ENCODE measurements at regions not wholly inside any gene's neighbourhood (a gene's known extent, or its start where the extent isn't known, plus 50 kb on each side); places are given as distances from the start of the nearest gene placed in this dataset.

DNA sequence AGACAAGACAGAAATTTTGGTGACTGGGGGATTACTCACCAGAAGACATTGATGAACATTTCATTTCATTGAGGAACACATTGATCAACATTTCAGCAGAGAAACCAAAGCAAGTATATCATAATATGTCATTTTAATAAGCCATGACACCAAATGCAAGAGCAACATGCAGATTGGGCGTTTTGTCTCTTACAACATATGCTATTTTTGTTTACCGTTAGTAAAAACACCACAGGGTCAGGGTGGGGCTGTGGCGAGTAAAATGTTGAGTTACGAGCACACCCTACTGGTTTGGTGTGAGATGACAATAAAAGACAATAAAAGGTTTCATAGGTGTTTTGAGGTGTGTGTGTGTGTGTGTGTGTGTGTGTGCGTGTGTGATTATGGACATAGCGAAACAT, 294.5 kb downstream of the PDGFC start:
- H3K4me1 ChIP-seq = peaks cover 0 to 4% (median 0%) of the 10 kb centered on the region in 4 donors
- TF ChIP-seq POLR2A (IDR thresholded peaks at IDR 0.05) (no peak), EP300 (IDR thresholded peaks at IDR 0.05) (no peak), CTCF (IDR thresholded peaks at IDR 0.05) (no peak)
- no peak for DNase-seq (ENCODE audit: low spot score in 2 of 2)
- no peaks in the 10 kb centered on the region for H3K9me3 ChIP-seq
- WGBS, 2 donors = 61 to 74% methylated on average over 6 of the region's 6 CpGs
- H3K4me3 ChIP-seq = no peak overlapping the region
- H3K36me3 ChIP-seq = no peaks in the 10 kb centered on the region
- no peaks in the 10 kb centered on the region for H3K27me3 ChIP-seq
- no peak overlapping the region for H3K27ac ChIP-seq

DNA sequence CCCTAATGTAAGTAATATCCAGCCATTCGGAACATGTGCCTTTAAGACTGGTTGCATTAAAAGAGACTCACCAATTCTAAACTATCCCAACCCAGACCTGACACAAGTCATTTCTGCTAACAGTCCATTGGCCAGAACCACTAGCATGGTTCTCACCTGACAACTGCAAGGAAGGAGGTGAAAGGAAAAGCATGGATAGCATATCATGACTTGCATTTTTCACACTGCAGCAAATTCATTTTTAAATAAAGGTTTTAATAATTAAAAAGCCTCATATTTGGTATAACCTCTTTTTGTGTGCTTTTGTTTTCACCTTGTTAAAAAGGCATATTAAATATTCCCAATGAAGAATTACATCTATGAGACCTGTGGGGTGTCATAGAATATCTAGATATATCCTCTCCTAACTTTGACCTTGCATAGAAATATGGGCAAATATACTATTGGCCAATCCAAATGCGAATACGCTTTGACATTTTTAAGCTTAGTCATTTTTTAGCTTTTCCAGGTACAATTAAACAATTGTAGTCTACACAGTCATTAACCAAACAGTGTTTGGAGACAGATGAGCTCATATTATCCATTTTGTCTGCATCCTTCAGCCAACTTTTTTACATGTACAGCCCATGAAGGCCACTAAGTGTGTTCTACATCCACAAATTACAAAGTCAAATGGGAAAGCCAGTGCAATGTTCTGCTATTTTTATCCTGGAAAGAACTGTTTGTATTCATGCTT, 295.3 kb downstream of the PDGFC start:
- DNase-seq (ENCODE audit: low spot score in 2 of 2) = no peak
- Histone ChIP-seq H3K36me3 (no peaks in the 10 kb centered on the region), H3K27me3 (no peaks in the 10 kb centered on the region), H3K4me1 (peaks cover 0 to 10% (median 0%) of the 10 kb centered on the region in 4 donors), H3K4me3 (no peak overlapping the region), H3K9me3 (no peaks in the 10 kb centered on the region), H3K27ac (no peak overlapping the region)
- 89 to 97% methylated on average over 3 of the region's 3 CpGs for WGBS, 2 donors
- TF ChIP-seq EP300 (IDR thresholded peaks at IDR 0.05) = no peak
- no peak for TF ChIP-seq POLR2A (IDR thresholded peaks at IDR 0.05)
- no peak for TF ChIP-seq CTCF (IDR thresholded peaks at IDR 0.05)

DNA sequence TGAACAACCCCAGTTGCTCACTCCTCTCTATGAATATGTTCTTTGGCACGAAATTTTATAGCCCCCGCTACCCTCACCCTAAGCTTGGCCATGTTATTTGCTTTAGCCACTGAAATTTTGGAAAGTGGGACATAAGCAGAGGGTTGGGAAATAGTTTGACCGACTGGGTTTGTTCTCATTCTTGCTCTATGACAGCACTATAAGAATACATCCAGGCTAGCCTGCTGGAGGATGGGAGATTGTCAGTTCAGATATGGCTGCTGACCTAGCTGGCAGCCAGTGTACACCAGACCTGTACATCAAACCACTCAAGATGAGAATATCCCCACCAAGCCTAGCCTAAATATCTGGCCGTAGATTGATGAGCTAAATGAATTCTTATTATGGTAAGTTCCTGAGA, 298.1 kb downstream of the PDGFC start:
- 45 to 55% methylated on average over 4 of the region's 4 CpGs for WGBS, 2 donors
- Histone ChIP-seq H3K4me1 (peaks cover 0 to 10% (median 0%) of the 10 kb centered on the region in 4 donors), H3K4me3 (peak overlapping the region in 2 of 4 donors; percentile 11 to 14)

GRCh38 chr4:156672492-156673305, 298.9 kb downstream of the PDGFC start:
- TF ChIP-seq EP300 (IDR thresholded peaks at IDR 0.05) (no peak), POLR2A (IDR thresholded peaks at IDR 0.05) (no peak), CTCF (IDR thresholded peaks at IDR 0.05) (no peak)
- WGBS, 2 donors = 25 to 35% methylated on average over 6 of the region's 6 CpGs
- no peaks in the 10 kb centered on the region for H3K36me3 ChIP-seq
- no peaks in the 10 kb centered on the region for H3K27me3 ChIP-seq
- H3K9me3 ChIP-seq = no peaks in the 10 kb centered on the region
- peaks cover 0 to 10% (median 0%) of the 10 kb centered on the region in 4 donors for H3K4me1 ChIP-seq
- peak overlapping the region in 1 of 4 donors; percentile 57 for H3K27ac ChIP-seq
- peak overlapping the region in 2 of 4 donors; percentile 11 to 14 for H3K4me3 ChIP-seq
- no peak for DNase-seq (ENCODE audit: low spot score in 2 of 2)

More for the DNA sequence above, 298.1 kb downstream of the PDGFC start:
- DNase-seq (ENCODE audit: low spot score in 2 of 2) = no peak
- peak overlapping the region in 1 of 4 donors; percentile 57 for H3K27ac ChIP-seq
- TF ChIP-seq POLR2A (IDR thresholded peaks at IDR 0.05) (no peak), EP300 (IDR thresholded peaks at IDR 0.05) (no peak), CTCF (IDR thresholded peaks at IDR 0.05) (no peak)
- no peaks in the 10 kb centered on the region for H3K9me3 ChIP-seq
- H3K36me3 ChIP-seq = no peaks in the 10 kb centered on the region
- H3K27me3 ChIP-seq = no peaks in the 10 kb centered on the region
